ES-I3 (cell line): ENCODE measurements at regions not wholly inside any gene's neighbourhood (a gene's known extent, or its start where the extent isn't known, plus 50 kb on each side); places are given as distances from the start of the nearest gene placed in this dataset.

ENCODE experiments used
- H3K36me3 ChIP-seq: 2 replicates; pipeline ENCODE4 v1.6.1; 2013; ENCODE audit warnings: mild to moderate bottlenecking, low read length, control low read depth, moderate library complexity; ENCODE audit not compliant: insufficient read depth
- H3K4me1 ChIP-seq: 2 replicates; pipeline ENCODE4 v1.6.1; 2013; ENCODE audit warnings: mild to moderate bottlenecking, control low read depth, low read length; ENCODE audit not compliant: insufficient read depth
- H3K9ac ChIP-seq: 2 replicates; pipeline ENCODE4 v1.6.1; 2013; ENCODE audit warnings: low read depth, mild to moderate bottlenecking, low read length, moderate library complexity
- H3K9me3 ChIP-seq: 2 replicates; pipeline ENCODE4 v1.6.1; 2013; ENCODE audit warnings: mild to moderate bottlenecking, low read length, moderate library complexity; ENCODE audit not compliant: control insufficient read depth, insufficient read depth

DNA sequence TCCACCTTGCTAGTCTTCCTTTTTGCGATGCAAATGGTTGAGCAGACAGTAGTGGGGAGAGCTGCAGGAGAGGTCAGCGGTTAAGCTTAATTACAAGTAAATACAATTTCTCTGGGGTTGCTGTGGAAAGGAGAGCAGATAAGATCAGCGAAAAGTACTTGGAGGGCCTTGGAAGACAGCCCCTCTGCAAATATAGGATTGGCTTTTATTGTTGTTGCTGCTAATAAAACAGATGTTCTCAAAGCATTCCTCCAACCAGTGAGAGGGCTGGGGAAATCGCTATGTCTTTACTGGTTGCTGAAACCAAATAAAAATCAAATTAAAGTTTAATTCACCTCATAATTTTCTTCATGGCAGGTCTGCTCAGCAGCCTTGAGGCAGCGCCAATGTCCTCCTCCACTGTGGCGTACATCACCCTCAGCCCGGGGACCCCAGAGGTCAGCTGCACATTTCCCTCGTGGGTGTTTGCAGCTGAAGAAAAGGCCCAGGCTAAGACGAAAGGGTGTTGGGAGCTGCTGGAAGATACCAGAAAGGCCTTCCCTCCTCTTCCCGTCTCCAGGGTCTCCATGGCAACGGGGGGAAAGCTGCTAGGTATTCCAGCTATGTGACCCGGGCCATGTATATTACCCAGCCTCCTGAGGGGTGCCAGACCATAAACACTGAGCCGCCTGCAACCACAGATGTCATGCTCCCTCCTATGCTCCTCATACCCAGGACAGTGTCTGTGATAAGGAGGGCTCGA is 54.6 kb upstream of the POU2F1 start:
- H3K36me3 ChIP-seq: no peaks in the 10 kb centered on the region
- peak overlapping the region; percentile 31 for H3K9ac ChIP-seq
- peaks cover 17% of the 10 kb centered on the region for H3K4me1 ChIP-seq
- no peaks in the 10 kb centered on the region for H3K9me3 ChIP-seq

DNA sequence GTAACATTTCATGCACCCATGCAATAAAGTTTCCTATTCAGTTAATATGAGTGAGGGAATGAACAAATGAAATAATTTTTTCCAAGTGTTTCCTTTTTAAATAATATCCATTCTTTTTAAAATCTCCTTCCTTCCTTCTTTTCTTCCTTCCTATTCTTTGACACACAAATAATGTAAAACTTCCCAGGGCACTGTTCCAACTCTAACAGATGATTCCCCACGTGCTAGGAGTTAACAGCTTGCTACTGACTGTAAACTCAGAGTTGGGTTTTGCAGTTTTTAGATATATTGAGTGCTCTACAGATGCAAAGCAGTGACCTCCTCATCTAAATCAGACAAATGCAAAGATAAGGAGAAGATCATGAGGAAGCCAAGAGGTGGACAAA is 54.0 kb upstream of the POU2F1 start:
- Histone ChIP-seq H3K9ac (no peak overlapping the region), H3K9me3 (no peaks in the 10 kb centered on the region), H3K36me3 (no peaks in the 10 kb centered on the region), H3K4me1 (peaks cover 17% of the 10 kb centered on the region)

DNA sequence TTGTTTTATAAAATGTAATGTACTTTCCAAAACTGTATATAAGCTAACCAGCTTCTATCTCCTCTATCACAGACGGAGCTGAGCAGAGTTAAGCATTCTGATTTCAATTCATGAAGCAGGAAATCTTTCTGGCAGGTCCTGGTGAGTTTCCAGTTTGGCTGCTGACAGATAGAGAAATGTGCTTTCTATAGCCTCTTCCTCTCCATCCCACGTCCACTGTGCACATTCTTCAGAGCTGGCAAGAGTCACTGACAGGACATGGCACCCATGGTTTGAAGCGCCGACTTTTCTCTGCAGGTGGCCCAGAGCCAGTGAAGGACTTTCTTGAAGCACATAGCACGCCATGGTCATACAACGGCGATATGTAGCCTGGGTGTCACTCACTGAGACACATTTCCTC is 52.3 kb upstream of the POU2F1 start:
- Histone ChIP-seq H3K9ac (no peak overlapping the region), H3K9me3 (no peaks in the 10 kb centered on the region), H3K36me3 (no peaks in the 10 kb centered on the region), H3K4me1 (peaks cover 5% of the 10 kb centered on the region)

DNA sequence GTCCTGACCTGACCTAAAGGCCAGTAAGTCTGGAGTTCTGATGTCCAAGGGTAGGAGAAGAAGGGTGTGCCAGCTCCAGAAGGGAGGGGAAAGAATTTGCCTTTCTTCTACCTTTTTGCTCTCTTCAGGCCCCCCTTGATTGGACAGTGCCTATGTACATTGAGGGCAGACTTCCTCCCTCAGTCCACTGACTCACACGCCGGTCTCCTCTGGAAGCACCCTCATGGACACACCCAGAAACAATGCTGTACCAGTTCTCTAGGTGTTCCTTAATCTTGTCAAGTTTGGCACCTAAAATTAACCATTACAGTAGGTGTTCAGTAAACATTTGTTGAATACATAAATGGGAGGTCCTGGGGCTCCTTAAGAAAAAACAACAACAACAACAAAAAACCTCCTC is 51.0 kb upstream of the POU2F1 start:
- H3K36me3 ChIP-seq: no peaks in the 10 kb centered on the region
- H3K4me1 ChIP-seq: peaks cover 12% of the 10 kb centered on the region
- no peak overlapping the region for H3K9ac ChIP-seq
- H3K9me3 ChIP-seq: no peaks in the 10 kb centered on the region
